Stimulated activated naive CD8-positive, alpha-beta T cell treated with anti-CD3 and anti-CD28 coated beads, Interleukin-15, Interleukin-2, amounts not matched to agents 100 U/mL and 50 U/mL, for 24 hours (primary cell): ENCODE measurements at regions not wholly inside any gene's neighbourhood (a gene's known extent, or its start where the extent isn't known, plus 50 kb on each side); places are given as distances from the start of the nearest gene placed in this dataset.
"Not testable (repeated sequence)": the region's sequence is repeated elsewhere in the genome, so short reads cannot be mapped to it uniquely, and the experiment has no call there.

Experiments used
- ATAC-seq: fragments of 150-1000 bp; cut with Tn5 transposase; one replicate; pipeline ENCODE4 v1.10.0; 2021
- DNase-seq: peaks from one replicate; pipeline ENCODE4 v3.0.0; 2021

DNA sequence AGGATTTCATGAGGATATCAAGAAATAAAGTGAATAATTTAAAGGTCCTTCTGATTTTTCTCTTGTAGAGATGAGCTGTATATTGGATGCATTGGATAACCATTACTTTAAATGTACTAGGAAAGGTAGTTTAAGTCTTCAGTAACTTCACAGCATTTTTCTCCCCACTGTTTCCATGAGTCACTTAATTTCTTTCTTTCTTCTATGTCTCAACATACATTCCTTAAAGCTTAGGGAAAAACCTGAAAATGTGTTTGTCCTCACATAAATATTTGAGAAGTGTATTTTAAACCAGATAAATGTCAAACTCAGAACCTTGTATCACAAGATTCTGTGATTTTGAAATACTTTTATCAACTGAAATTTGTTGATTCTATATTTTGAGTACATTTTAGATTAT is 1970.2 kb upstream of the FLRT2 start:
- no peak for ATAC-seq
- DNase-seq: no peak

GRCh38 chr14:83561261-83561660 is 1968.7 kb upstream of the FLRT2 start:
- ATAC-seq (no peak), DNase-seq (no peak)

GRCh38 chr14:83566567-83566966 is 1963.4 kb upstream of the FLRT2 start:
- ATAC-seq: no peak
- no peak for DNase-seq

GRCh38 chr14:83568141-83568540 is 1961.8 kb upstream of the FLRT2 start:
- no peak for ATAC-seq

DNA sequence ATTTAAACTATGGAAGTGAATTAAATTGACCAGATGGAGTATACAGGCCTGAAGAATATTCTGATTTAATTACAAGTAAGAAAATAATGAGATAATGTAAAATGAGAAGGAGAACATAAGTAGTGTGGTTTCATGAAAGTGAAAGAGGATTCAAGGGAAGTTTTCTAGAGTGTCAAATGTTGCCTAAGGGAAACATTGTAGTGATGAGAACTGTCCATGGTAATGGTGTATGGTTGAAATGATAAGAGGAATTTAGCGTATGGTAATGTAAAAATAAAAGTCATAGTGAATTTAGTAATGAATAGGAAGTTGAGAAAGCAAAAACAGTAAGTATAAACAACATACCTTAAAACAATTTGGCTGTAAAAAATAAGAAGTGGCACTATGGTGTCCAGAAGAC is 1954.6 kb upstream of the FLRT2 start:
- no peak for ATAC-seq
- DNase-seq: no peak

More at GRCh38 chr14:83568141-83568540, 1961.8 kb upstream of the FLRT2 start:
- DNase-seq: no peak

DNA sequence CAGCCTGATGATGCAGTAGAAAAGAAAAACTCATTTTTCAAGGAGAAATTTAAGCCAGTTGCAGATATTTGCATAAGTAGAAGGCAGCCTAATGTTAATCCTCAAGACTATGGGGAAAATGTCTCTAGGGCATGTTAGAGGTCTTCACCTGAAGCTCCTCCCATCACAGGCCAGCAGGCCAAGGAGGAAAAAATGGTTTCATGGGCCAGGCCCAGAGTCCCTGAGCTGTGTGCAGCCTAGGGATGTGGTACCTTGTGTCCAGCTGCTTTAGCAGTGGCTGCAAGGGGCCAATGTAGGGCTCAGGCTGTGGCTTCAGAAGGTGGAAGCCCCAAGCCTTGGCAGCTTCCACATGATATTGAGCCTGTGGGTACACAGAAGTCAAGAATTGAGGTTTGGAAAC is 1946.7 kb upstream of the FLRT2 start:
- ATAC-seq (no peak), DNase-seq (no peak)

DNA sequence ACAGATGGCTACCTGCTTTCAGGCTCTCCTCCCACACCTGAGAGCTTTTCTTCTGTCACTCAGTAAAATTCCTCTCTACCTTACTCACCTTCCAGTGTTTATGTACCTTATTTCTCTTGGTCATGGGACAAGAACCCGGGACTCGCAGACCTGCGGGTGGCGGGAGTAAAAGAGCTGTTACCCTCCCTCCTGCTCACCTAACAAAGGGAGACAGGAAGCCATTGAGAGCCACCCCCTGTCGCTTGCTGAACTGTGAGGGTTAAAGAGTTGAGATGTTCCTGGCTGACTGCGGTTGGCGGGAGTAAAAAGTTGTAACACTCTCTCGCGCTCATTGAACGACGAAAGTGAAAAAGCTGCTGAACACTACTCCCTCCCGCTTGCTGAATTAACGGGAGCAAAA is 1935.1 kb upstream of the FLRT2 start:
- DNase-seq (no peak), ATAC-seq (no peak)

DNA sequence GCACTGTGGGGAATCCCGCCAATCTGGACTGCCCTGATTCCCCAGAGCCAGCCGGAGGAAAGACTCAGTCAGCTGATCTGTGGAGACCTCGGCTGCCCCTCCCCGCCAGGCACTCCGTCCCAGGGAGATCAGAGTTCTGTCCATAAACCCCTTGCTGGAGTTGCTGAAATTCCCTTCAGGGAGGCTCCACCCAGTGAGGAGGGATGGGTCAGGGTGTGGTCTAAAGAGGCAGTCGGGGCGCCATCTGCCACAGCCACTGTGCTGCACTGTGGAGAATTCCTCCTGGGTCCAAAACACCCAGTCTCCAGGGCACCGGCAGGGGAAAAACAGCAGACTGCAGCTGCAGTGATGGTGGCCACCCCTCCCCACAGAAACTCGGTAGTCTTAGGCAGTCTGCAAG is 1922.3 kb upstream of the FLRT2 start:
- DNase-seq (no peak), ATAC-seq (no peak)

DNA sequence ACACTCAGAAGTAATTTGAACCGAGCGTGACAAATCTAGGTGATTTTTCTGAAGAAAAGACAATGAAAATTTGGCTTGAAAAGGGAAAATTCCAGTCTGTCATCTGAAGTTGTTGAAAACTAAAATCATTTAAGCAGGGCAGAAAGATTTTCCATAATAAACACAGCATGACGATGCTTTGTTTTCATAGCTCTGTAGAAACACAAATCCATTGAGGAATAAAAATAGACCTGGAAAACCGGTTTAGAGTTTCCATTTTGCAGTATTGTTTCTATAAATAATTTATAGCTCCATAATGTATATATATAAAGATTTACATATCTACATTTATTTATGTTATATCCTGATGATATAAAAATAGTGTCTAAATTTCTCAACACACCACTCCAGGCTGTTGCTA is 1918.5 kb upstream of the FLRT2 start:
- ATAC-seq: no peak

DNA sequence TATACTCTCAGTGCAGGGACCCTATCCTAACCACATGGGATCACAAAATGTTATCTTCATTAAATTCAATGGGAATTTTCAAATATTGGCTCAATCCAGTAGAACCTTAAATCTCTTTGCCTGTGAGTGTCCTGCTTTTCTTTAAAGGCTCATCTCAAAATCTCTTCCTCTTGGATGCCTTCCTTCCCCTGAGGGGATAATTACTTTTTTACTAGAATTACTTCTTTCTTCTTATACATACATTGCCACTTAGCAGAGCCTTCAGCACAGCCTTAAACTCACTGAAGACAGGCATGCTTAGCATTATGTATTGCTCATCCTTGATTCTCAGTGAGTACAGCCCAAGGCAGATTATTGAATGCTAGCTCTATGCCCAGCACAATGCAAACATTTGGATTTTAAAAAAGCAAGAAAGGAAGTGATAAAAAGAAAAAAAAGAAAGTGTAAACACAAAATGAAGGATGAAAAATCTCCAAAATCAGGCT is 1918.0 kb upstream of the FLRT2 start:
- ATAC-seq (no peak), DNase-seq (no peak)

More for the DNA sequence above, 1918.5 kb upstream of the FLRT2 start:
- DNase-seq: no peak

GRCh38 chr14:83614956-83615355 is 1915.0 kb upstream of the FLRT2 start:
- ATAC-seq: no peak

DNA sequence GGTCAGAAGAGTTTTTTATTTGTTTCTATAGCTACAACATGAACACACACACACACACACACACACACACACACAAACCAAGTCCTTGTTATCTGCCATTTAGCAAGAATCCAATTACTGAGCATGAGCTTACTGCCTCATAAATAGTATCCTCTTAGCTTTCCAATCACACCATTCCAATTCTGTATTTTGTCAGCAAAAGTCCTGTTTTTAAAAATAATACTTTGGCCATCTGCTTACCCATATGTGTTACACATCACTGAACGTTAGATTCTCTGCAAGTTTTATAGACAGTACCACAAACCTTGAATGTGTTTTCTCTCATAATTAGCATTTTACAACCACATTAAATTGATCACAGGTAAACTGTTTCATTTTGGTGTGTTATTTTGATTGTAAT is 1905.4 kb upstream of the FLRT2 start:
- no peak for ATAC-seq
- no peak for DNase-seq

More at GRCh38 chr14:83614956-83615355, 1915.0 kb upstream of the FLRT2 start:
- no peak for DNase-seq

- no peak for DNase-seq
- ATAC-seq: no peak
Observed at GRCh38 chr14:83632375-83632774, 1897.6 kb upstream of the FLRT2 start.

DNA sequence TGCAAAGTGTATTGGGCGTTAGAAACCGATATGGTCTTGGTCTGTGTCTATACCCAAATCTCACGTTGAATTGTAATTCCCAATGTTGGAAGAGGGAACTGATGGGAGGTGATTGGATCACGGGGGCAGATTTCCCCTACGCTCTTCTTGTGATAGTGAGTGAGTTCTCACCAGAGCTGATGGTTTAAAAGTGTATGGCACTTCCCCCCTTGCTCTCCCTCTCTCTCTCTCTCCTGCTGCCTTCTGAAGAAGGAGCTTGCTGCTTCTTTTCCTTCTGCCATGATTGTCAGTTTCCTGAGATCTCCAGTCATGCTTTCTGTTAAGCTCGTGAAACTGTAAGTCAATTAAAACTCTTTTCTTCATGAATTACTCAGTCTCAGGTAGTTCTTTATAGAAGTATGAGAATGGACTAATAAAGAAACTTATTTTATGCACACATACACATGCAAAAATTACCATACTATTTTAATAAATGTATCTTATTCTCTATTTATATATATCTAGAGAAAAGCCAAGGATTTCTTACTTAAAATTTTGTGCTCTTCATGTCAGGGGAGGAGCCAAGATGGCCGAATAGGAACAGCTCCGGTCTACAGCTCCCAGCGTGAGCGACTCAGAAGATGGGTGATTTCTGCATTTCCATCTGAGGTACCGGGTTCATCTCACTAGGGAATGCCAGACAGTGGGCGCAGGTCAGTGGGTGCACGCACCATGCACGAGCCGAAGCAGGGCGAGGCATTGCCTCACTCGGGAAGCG is 1891.0 kb upstream of the FLRT2 start:
- no peak for ATAC-seq

GRCh38 chr14:83639505-83639875 is 1890.5 kb upstream of the FLRT2 start:
- ATAC-seq, DNase-seq: not testable (repeated sequence)

More for the DNA sequence above, 1891.0 kb upstream of the FLRT2 start:
- no peak for DNase-seq

DNA sequence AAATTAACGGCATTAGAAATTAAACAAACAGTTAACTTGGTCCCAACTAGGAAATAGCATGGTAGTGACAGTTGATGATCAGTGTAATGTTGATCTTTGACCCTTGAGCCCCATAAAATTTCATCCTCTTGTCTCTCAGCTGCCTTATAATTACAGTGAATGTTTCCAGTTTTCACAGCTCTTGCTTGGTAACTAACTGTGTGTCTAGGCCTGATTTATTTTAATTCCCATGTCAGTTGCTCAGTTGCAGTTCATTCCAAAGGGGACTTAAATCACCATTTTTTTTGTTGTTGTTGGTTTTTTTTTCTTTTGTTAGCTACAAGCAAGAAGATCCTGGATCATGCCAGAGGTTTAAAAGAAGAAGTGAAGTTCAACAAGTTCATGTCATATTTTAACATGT is 1883.7 kb upstream of the FLRT2 start:
- DNase-seq: no peak
- ATAC-seq: no peak

- no peak for DNase-seq
- ATAC-seq: no peak
Observed at GRCh38 chr14:83660597-83660996, 1869.3 kb upstream of the FLRT2 start.

GRCh38 chr14:83664389-83664788 is 1865.6 kb upstream of the FLRT2 start:
- no peak for ATAC-seq

DNA sequence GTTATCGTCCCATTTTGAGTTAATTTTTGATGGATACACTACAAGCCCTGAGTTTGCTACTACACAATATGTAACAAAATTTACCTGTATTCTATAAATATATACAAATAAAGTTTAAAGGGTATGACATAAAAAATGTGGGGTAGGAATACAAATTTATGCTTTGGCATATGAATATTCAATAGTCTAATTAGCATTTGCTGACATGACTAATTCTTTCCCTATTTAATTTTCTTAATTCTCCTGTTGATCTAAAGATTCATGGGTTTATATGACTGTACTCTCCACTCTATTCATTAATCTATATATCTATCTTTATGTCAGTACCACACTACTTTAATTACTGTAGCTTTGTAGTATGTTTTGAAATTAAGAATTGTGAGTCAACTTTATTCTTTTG is 1840.7 kb upstream of the FLRT2 start:
- no peak for ATAC-seq
- no peak for DNase-seq

More at GRCh38 chr14:83664389-83664788, 1865.6 kb upstream of the FLRT2 start:
- no peak for DNase-seq

DNA sequence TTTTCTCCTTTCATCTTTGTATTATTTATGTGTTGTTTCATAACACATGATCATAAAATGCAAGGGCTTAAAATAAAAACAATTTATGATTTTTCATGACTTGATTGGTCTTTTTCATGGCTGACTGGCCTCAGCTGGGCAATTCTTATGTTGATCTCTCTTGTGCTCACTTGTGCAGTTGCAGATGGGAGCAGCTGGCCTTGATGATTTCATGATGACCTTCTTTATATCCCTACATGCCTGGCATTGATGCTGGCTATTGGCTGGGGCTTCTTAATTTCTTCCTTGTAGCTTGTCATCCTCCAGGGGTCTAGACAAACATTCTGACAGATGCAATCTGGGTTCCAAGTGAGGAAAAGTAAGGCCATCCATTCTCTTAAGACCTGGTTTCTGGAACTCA is 1832.8 kb upstream of the FLRT2 start:
- ATAC-seq (no peak), DNase-seq (no peak)

DNA sequence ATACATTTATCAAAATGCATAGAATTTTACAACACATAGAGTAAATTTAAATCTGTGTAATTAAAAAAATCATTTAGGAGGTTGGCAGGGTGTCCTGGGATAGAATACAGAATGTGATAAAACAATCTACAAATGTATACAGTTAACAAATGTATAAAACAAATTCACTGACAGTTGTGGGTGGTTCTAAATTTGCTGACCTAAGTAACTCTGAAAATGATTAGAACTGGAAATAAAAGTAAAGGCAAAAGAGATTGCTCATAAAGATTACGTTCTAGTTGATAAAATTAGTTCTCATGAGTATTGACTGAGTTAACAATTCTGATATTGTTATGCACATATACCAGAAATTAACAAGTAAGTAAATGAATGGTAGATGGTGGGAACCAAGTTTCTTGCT is 1827.3 kb upstream of the FLRT2 start:
- no peak for ATAC-seq
- DNase-seq: no peak

DNA sequence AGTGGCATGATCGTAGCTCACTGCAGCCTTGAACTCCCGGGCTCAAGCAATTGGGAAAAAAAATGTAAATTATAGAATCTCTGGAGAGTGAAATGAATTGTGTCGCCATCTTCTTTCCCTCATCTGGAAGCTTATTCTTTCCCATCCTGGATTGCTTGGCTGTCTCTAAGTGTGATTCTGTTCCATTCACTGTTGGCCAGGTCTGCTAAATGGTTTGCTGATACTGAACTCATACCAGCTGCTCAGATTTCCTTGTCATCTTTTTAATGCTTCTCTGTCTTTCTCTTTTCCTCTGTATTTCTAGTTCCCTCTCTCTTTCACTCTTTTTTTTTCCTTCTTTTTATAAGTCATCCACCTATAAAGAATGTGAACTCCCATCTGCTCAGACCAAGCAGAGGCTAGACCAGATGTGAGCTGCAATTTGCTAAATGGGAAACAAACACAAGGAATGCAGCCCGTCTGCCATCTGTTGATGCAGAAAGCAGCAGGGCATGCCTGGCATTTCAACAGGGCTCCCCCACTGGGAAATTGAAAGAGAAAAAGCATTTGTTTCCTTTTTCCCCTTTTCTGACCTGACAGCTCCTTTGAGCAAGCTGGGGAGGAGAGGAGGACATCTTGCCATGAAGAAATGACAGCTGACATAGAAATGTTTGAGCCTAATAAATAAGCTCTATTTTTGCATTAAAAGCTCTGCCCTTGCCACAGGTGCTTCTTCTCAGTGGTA is 1823.6 kb upstream of the FLRT2 start:
- DNase-seq: no peak

DNA sequence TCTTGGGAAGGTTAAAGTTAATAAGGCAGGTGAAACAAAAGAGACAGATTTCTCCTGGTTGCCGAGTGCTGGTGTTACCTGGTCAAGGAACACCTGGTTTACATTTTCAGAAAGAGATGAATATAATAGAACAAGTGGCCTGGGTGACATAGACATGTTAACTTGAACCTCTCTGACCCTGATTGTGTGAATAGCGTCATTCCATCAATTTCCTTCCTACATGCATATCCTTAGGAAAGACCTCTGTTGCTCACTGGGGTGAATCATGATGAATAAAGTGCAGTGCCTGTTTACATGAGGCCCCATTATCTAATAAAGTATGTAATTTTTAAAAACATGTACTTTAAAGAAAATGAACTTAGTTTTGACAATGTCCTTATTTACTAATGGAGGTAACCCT is 1822.9 kb upstream of the FLRT2 start:
- no peak for DNase-seq
- ATAC-seq: no peak

More for the DNA sequence above, 1823.6 kb upstream of the FLRT2 start:
- no peak for ATAC-seq

DNA sequence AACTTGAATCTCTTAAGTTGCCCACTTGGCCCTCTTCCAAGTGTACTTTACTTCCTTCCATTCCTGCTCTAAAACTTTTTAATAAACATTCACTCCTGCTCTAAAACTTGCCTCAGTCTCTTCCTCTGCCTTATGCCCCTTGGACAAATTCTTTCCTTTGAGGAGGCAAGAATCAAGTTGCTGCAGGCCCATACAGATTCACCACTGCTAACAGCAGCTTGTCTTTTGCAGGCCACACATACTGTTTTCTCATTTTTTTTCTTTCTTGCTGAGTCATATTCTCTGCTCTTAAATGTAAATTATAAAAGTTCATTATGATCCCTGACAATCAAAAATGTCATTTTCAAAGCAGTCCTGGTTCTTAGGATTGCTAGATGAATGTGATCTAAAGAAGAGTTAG is 1820.8 kb upstream of the FLRT2 start:
- DNase-seq: no peak
- ATAC-seq: no peak
